GM23248 (cell line): ENCODE measurements at regions not wholly inside any gene's neighbourhood (a gene's known extent, or its start where the extent isn't known, plus 50 kb on each side); places are given as distances from the start of the nearest gene placed in this dataset.

ENCODE experiments used
- DNase-seq: peaks from one replicate; pipeline ENCODE4 v3.0.0-alpha.2; 2015
- H2AFZ ChIP-seq: fragments of 200-600 bp; sonication (generic); 2 replicates; pipeline ENCODE4 v1.6.1; 2016; ENCODE audit warnings: antibody characterized with exemption
- H3F3A ChIP-seq: fragments of 200-600 bp; sonication (generic); 2 replicates; pipeline ENCODE4 v1.6.1; 2016; ENCODE audit warnings: mild to moderate bottlenecking, antibody characterized with exemption, mixed run types; ENCODE audit not compliant: insufficient read depth
- H3K27ac ChIP-seq: fragments of 200-600 bp; sonication (generic); 2 replicates; pipeline ENCODE4 v1.5.1; 2016; ENCODE audit warnings: mild to moderate bottlenecking
- H3K27me3 ChIP-seq: fragments of 200-600 bp; sonication (generic); replicated peaks from 2 replicates; pipeline ENCODE4 v1.6.1; 2016; ENCODE audit warnings: mild to moderate bottlenecking; ENCODE audit not compliant: insufficient read depth
- H3K36me3 ChIP-seq: fragments of 200-600 bp; sonication (generic); 2 replicates; pipeline ENCODE4 v1.6.1; 2016; ENCODE audit warnings: low read depth, mild to moderate bottlenecking
- H3K4me1 ChIP-seq: fragments of 200-600 bp; sonication (generic); 2 replicates; pipeline ENCODE4 v1.6.1; 2016; ENCODE audit warnings: mild to moderate bottlenecking; ENCODE audit not compliant: insufficient read depth
- H3K4me2 ChIP-seq: fragments of 200-600 bp; sonication (generic); one replicate; pipeline ENCODE4 v1.6.1; 2016; ENCODE audit warnings: mild to moderate bottlenecking; ENCODE audit not compliant: unreplicated experiment
- H3K4me3 ChIP-seq: fragments of 200-600 bp; sonication (generic); 2 replicates; pipeline ENCODE4 v1.5.1; 2016; ENCODE audit warnings: mild to moderate bottlenecking
- H3K79me2 ChIP-seq: fragments of 200-600 bp; sonication (generic); 2 replicates; pipeline ENCODE4 v1.6.1; 2016; ENCODE audit warnings: mild to moderate bottlenecking; ENCODE audit not compliant: insufficient read depth
- H3K9ac ChIP-seq: fragments of 200-600 bp; sonication (generic); 2 replicates; pipeline ENCODE4 v1.6.1; 2016; ENCODE audit warnings: mild to moderate bottlenecking
- H3K9me2 ChIP-seq: fragments of 200-600 bp; sonication (generic); 2 replicates; pipeline ENCODE4 v1.6.1; 2016; ENCODE audit warnings: mixed run types, mild to moderate bottlenecking, moderate library complexity; ENCODE audit not compliant: insufficient read depth
- H3K9me3 ChIP-seq: fragments of 200-600 bp; sonication (generic); one replicate; pipeline ENCODE4 v1.6.1; 2017; ENCODE audit warnings: low read depth
- H4K20me1 ChIP-seq: fragments of 200-600 bp; sonication (generic); 2 replicates; pipeline ENCODE4 v1.6.0; 2016; ENCODE audit not compliant: insufficient read depth
- EZH2 ChIP-seq: fragments of 200-600 bp; sonication (generic); IDR thresholded peaks from 2 replicates; pipeline ENCODE4 v1.6.1; 2018; ENCODE audit warnings: antibody characterized with exemption, mild to moderate bottlenecking; ENCODE audit not compliant: insufficient read depth, poor library complexity, severe bottlenecking
- EZH2phosphoT487 ChIP-seq: fragments of 200-600 bp; sonication (generic); IDR thresholded peaks from 2 replicates; pipeline ENCODE4 v1.6.1; 2018; ENCODE audit warnings: antibody characterized with exemption, moderate library complexity, mild to moderate bottlenecking, low read depth; ENCODE audit not compliant: insufficient read depth
- WGBS, 2 experiments: methylation state at CpG; one replicate each; pipeline ENCODE4 v1.1.6; 2015 to 2017; ENCODE audit warnings: low lambda C conversion rate in 2 of 2, low coverage in 1 of 2; ENCODE audit errors: missing lambda C conversion rate in 2 of 2; 5-methylcytosine and 5-hydroxymethylcytosine counted together
- in situ Hi-C: fragments of 300-500 bp; cut with MboI; formaldehyde crosslinking; loops from 2 replicates; pipeline ENCODE4 v1.15.0; 2020

- Histone ChIP-seq H4K20me1 (no peaks in the 10 kb centered on the region), H3F3A (no peaks in the 10 kb centered on the region), H3K9me2 (no peaks in the 10 kb centered on the region), H3K27me3 (no peaks in the 10 kb centered on the region), H2AFZ (no peak overlapping the region), H3K4me3 (no peak overlapping the region), H3K9ac (no peak overlapping the region), H3K4me2 (no peak overlapping the region), H3K4me1 (no peaks in the 10 kb centered on the region), H3K36me3 (no peaks in the 10 kb centered on the region), H3K79me2 (no peaks in the 10 kb centered on the region), H3K27ac (no peak overlapping the region), H3K9me3 (no peaks in the 10 kb centered on the region)
- DNase-seq = no peak
- TF ChIP-seq EZH2 = no peak
- no peak for TF ChIP-seq EZH2phosphoT487
- WGBS, 2 experiments = 0 to 3% methylated on average over 1 of the region's 1 CpG
- in situ Hi-C loops = no loop called here
Measured at GRCh38 chr2:154555710-154556109, 142.8 kb upstream of the KCNJ3 start.

- no peaks in the 10 kb centered on the region for H4K20me1 ChIP-seq
- no peaks in the 10 kb centered on the region for H3K9me3 ChIP-seq
- TF ChIP-seq EZH2phosphoT487 = no peak
- no peak for TF ChIP-seq EZH2
- no peaks in the 10 kb centered on the region for H3K27me3 ChIP-seq
- no peaks in the 10 kb centered on the region for H3K4me1 ChIP-seq
- in situ Hi-C loops = no loop called here
- 4 to 8% methylated on average over 2 of the region's 2 CpGs for WGBS, 2 experiments
- H3K9ac ChIP-seq = no peak overlapping the region
- H3K9me2 ChIP-seq = no peaks in the 10 kb centered on the region
- no peaks in the 10 kb centered on the region for H3K79me2 ChIP-seq
- H2AFZ ChIP-seq = no peak overlapping the region
- H3K4me2 ChIP-seq = no peak overlapping the region
- no peak for DNase-seq
- H3K36me3 ChIP-seq = no peaks in the 10 kb centered on the region
- H3K27ac ChIP-seq = no peak overlapping the region
- no peak overlapping the region for H3K4me3 ChIP-seq
- no peaks in the 10 kb centered on the region for H3F3A ChIP-seq
Measured at GRCh38 chr2:154556146-154556545, 142.3 kb upstream of the KCNJ3 start.

- Histone ChIP-seq H3K4me2 (no peak overlapping the region), H3K36me3 (no peaks in the 10 kb centered on the region), H3K27ac (no peak overlapping the region), H4K20me1 (no peaks in the 10 kb centered on the region), H3K79me2 (no peaks in the 10 kb centered on the region), H3K4me3 (no peak overlapping the region), H3K4me1 (no peaks in the 10 kb centered on the region), H3K27me3 (no peaks in the 10 kb centered on the region), H3K9ac (no peak overlapping the region), H3F3A (no peaks in the 10 kb centered on the region), H3K9me3 (no peaks in the 10 kb centered on the region), H2AFZ (no peak overlapping the region), H3K9me2 (no peaks in the 10 kb centered on the region)
- in situ Hi-C loops = no loop called here
- TF ChIP-seq EZH2phosphoT487 = no peak
- TF ChIP-seq EZH2 = no peak
- 12 to 14% methylated on average over 1 of the region's 1 CpG for WGBS, 2 experiments
- no peak for DNase-seq
Measured at GRCh38 chr2:154556607-154557006, 141.9 kb upstream of the KCNJ3 start.

GRCh38 chr2:154557906-154558305 lies 140.6 kb upstream of the KCNJ3 start:
- Histone ChIP-seq H3K9ac (no peak overlapping the region), H3K9me3 (no peaks in the 10 kb centered on the region), H3K9me2 (no peaks in the 10 kb centered on the region), H2AFZ (no peak overlapping the region), H4K20me1 (no peaks in the 10 kb centered on the region), H3F3A (no peaks in the 10 kb centered on the region), H3K4me2 (no peak overlapping the region), H3K4me3 (no peak overlapping the region), H3K79me2 (no peaks in the 10 kb centered on the region), H3K4me1 (no peaks in the 10 kb centered on the region), H3K36me3 (no peaks in the 10 kb centered on the region), H3K27me3 (no peaks in the 10 kb centered on the region), H3K27ac (no peak overlapping the region)
- TF ChIP-seq EZH2phosphoT487 = no peak
- no peak for DNase-seq
- 31 to 38% methylated on average over 2 of the region's 2 CpGs for WGBS, 2 experiments
- in situ Hi-C loops = no loop called here

GRCh38 chr2:154565433-154565832 lies 133.1 kb upstream of the KCNJ3 start:
- Histone ChIP-seq H3K79me2 (no peaks in the 10 kb centered on the region), H3K9ac (no peak overlapping the region), H4K20me1 (no peaks in the 10 kb centered on the region), H2AFZ (no peak overlapping the region), H3K27ac (no peak overlapping the region), H3F3A (no peaks in the 10 kb centered on the region), H3K4me2 (no peak overlapping the region), H3K36me3 (no peaks in the 10 kb centered on the region), H3K4me3 (no peak overlapping the region), H3K9me2 (no peaks in the 10 kb centered on the region), H3K27me3 (no peaks in the 10 kb centered on the region), H3K4me1 (no peaks in the 10 kb centered on the region), H3K9me3 (no peaks in the 10 kb centered on the region)
- in situ Hi-C loops = no loop called here
- no peak for DNase-seq
- WGBS, 2 experiments = 24 to 30% methylated on average over 2 of the region's 2 CpGs
- TF ChIP-seq EZH2phosphoT487 (no peak), EZH2 (no peak)
